GM21723 (cell line): ENCODE measurements at regions not wholly inside any gene's neighbourhood (a gene's known extent, or its start where the extent isn't known, plus 50 kb on each side); places are given as distances from the start of the nearest gene placed in this dataset.

Source experiments
- ATAC-seq: cut with Tn5 transposase; IDR thresholded peaks from one replicate; pipeline ENCODE4 v1.9.1; 2021; ENCODE audit warnings: mild to moderate bottlenecking, moderate library complexity; ENCODE audit not compliant: unreplicated experiment

DNA sequence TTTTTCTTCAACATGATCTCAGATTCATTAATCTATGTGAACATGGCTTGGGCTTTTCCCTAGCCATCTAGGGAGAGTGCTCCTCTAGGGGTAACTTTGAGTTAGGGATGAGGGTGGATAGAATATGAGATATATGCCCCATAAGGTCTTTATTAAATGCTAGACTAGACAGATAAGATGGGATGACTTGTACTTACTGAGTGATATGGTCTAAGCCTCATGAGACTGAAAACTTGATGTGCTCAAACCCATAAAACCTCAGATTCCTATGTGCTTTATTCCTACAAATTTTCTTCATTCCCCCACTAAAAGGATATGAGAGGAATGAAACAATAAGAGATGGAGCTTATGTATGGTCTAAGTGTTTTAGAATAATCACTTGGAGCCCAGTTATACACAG, 386.6 kb downstream of the YTHDC2 start:
- ATAC-seq, result no peak

DNA sequence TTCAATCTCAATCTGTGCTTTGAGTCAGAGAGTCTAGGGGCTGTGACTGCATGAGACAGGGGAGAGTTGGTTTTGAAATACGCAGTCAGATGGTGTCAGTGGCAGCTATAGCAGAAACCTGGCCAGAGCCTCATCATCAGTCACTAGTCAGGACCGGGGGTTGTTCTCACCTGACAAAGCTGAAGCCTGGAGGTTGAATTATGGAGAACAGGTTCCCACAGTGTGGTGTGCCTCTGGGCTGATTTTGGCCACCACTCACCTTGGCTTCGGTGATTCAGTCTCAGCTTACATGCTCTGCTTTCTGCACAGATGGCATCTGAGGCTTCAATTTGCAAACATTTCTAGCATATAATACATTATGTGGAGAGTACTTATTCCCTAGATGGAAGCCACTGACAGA, 387.3 kb downstream of the YTHDC2 start:
- ATAC-seq, result no peak

DNA sequence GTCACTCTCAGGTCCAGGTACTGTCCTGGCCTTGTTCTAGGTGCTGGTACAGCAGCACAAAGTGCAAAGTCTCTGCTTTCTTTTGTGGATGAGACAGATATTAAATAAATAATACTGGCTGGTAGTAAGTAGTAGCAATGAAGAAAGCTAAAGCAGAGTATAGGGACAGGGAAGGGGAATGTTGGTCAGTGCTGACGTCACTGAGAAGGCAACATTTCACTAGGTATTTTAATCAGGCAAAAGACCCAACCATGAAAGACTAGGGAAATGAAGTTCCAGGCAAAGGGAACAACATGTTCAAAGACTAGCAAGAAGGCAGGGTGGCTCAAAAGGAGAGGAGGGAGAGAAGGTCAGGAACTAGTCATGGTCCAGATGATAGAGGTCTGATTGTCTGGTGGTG, 388.2 kb downstream of the YTHDC2 start:
- ATAC-seq, result no peak

DNA sequence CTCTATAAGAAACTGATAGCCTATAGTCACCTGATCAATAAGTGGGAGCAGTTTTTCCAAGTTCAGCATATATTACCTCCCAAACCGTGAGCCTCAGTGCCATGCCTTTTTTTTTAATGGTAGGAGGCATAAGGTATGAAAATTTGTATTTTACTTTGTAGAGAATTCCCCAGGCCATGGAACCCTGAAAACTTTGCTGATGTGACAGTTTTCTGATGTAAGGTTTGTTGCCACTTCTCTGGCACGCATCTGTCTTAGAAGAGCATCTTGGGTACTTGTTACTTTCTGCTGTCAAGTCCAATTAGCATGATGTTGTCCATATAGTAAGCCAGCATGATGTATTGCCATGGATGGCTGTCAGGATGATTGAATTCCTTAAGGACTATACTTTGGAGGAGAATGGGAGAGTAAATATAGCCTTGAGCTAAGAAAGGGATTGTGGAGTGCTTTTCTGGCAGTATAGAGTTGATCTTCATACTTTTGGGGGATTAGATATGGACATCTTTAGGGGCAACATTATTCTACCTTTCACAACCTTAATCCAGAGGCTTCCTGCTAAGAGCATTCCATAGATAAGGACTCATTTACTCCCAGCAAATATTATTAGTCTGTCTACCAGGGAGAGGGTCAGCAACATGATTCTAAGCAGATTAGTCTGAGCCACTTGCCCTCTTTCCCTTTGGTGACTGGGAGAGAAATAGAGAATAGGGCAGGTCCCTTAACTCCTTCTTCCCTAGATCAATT, 389.6 kb downstream of the YTHDC2 start:
- no peak for ATAC-seq

DNA sequence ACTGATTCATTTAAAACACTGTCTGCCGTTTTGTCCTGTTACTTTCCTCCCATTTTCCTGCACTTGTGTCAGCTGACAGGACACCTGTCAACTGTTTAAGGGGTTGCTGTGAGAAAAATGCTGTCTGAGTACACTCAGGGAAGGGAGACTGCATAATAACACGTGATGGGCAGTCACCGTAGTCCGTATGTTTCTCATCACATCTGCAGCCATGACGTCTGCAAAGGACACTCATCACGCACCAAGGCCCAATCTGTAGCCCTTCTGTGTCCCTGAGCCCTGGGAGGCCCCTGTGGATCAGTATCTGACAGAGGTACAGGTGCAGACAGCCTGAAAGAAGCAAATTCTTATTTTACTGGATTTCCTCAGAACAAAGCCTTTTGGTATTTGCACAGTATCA, 396.3 kb downstream of the YTHDC2 start:
- ATAC-seq, result no peak

DNA sequence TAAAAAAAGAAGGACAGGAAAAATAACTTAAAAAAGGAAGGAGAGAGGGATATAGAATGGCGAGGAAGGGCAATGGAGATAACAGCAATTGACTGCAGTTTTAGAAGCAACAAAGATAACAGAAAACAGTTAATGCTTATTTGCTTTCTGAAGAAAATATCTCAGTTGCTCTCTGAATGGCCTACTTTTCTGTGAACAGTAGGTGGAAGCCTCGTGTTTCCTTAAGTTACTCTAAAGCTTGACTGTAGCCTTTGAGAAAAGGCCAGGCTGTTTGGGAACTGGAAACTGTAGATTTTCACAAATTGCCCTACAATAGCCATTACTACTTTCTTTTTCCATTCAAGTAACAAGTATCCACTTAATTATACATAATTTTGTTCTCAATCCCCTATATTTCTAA, 404.5 kb downstream of the YTHDC2 start:
- ATAC-seq, result no peak

DNA sequence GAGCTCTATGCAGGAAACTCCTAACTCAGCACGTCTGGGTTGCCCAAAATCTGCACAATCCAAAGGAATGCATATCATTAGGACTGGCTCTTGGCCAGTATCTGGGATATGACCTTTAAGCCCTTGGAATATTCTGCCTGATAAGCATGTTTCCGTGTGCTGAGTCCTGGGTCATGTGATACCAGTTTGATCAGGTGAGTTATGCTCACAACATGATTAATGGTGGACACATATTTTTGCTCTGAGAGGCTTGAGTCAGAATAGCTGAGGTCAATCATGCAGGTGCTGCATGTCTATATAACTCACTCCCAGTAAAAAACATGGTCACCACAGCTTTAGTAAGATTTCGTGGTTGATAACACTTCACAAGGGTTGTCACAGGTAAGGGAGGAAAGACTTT, 408.8 kb downstream of the YTHDC2 start:
- ATAC-seq, result no peak

DNA sequence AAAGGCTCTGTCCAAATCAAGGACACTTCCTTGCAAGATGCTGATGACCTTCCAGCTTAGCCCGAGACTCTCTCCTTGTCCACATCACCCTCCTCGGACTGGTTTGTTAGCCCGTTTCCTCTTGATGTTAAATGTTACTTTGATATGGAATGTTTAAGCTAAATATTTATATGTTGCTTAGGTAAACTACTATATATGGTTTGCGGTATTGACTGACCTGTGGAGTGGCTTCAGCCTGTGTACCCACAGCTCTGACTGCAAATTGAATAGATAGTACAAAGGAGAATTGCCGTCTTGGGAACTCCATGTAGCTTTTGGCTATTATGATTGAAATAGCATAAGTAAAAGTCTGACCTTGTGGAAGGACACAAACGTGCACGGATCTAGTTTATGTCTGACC, 422.0 kb downstream of the YTHDC2 start:
- ATAC-seq, result no peak

DNA sequence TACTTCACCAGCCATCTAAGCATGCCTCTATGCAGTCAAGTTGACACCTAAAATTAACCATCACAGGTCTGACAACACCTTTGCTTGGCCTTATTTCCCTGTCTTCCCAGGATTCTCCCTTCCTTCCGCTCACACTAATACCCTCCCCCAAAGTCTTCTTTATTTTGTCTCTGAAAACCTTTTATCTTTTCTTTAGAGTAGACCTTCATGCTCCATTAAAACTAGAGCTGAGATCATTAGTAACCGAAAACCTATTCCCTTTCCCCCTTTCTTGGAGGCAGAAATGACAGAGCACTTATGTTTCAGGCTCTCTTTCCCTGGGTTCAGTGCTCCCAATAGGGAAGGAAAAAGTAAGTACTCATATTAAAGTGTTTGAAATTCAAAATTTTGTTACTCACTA, 423.8 kb downstream of the YTHDC2 start:
- ATAC-seq, result no peak

DNA sequence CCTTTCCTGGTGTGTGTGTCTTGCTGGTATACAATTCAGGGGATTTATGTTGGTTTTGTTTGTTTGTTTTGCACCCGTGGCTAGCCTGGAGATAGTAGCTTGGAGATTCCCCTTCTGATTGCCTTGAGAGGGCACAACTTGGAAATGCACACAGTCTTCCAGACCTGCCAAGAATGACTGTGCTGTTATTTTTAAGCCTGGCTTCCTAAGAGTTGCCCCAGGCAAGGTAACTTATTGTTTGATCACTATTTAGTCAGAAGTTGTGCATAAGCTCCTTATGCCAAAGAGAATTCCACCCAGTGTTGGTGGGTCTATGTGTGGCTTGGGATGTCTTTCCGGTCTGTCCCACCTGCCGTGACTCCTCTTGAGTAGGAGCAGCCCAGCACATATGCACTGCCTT, 421.9 kb upstream of the KCNN2 start:
- ATAC-seq, result no peak

DNA sequence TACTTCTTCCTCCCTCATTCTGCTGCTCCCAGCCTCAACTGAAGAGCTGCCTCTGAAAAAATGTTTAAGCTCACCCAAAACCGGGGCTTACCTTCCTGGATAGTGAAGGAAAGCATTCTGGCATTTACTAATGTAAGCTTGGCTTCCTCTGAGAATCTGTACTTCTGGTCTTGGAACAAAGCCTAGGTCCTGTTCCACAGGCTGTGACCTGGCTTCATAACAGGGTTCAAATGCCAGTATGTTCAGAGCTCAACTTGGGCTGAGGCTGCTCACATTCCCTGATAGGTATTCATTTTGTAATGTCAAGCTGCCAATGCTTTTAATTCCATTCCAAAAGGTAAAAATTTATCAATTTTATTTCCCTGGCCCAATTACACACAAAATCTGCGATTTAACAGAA, 411.7 kb upstream of the KCNN2 start:
- ATAC-seq, result no peak

DNA sequence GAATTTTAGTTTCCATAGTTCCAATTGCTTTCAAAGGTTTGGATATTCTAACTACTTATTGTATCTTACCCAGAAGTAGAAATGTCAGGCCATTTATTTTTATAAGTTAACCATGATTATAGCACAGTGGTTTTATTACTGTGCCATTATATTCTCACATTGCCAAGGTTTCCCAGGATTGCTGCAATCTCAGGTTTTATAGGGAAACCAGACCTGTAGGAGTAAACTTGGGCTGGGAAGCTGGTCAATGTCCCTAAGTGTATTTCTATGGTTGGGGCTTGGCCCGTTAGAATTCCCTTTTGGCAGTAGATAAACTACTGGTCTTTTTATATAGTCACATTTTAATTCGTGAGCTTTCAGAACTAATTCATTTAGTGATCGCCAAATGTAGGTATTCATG, 396.6 kb upstream of the KCNN2 start:
- ATAC-seq, result no peak

DNA sequence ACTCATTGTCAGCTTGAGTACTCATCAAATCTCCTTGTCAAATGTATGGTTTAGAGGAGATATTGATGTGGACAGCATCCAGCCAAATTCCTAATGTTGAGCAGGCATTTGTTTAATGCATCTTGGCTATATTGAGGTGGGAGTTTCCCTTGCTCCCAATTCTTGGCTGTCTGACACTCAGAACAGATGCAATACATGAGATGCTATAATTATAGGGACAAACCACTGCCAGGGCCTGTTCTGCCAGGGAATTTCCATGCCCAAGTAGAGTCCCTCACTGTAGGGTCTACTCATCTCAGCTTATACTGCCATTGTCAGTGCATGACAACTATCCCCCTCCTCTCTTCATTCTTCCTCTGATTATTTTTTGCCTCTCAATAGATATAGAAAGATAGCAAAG, 392.0 kb upstream of the KCNN2 start:
- ATAC-seq, result no peak

DNA sequence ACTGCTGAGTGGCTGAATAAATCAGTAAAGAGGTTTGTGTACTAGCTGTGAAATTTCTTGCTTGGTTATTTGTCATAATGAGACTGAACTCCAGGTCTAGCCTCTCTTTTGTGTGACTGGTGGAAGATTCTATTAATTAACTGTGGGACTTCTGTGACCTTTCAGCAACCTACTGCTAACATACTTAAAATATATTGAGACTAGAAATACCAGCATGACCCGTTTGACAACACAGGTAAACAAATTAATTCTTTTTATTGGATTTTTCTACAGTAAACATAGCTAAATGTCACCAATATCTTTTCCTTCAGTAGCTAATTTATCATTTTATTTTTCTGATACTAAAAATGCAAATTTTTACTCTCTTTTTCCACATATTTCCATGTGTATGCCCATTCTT, 390.4 kb upstream of the KCNN2 start:
- ATAC-seq, result no peak

DNA sequence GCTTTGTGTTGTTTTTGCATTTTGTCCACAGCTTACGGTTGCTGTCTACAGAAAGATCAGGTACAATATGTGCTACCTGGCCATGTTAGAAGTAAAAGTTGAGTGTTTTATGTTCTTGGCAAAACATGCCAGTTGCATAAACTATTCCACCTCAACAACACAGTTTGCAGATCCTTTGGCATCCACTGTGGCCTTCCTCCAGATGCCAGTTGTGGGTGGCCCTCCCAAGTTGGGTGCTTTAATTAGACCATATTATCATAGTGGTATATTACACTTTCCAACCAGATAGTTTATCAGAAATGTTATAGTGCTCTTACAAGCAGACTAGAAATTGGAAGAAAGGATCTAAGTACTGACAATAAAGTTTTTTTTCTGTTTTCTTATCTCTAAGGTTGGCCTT, 386.9 kb upstream of the KCNN2 start:
- no peak for ATAC-seq

DNA sequence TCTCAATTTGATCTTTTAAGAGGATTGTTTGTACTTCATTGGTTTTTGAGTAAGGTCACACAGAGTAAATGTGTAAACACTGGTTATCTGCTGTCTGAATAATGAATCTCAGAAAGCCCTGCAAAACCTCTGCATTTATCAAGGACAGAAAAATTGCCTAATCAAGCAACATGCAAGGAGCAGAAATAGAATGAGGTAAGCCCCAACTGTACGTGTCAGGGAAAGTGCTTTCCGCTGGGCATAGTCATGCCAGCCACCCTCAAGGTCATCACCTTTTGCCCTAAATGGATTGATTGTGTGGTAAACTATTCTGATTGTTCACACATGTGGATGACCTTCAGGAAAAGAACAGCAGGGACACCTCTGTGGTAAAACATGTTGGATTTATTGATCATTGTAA, 376.9 kb upstream of the KCNN2 start:
- ATAC-seq, result no peak

DNA sequence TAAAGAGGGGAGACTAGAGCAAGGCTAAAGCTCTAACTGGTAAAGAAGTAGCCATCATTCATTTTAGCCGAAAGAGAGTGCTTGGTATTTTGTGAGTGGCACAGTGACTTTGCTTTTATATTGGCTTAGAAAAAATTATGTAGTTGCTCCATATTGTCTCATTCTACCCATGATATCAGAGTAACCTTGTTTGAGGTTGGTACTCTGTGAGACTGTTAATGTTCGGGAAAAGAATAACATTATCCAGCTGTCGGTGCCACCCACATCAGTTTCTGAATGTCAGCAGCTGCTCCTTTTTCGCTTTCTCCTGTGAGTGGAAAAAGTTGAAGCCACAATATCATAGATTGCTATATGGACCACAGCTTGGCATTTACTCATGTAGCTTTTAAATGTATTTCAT, 376.4 kb upstream of the KCNN2 start:
- ATAC-seq, result no peak

DNA sequence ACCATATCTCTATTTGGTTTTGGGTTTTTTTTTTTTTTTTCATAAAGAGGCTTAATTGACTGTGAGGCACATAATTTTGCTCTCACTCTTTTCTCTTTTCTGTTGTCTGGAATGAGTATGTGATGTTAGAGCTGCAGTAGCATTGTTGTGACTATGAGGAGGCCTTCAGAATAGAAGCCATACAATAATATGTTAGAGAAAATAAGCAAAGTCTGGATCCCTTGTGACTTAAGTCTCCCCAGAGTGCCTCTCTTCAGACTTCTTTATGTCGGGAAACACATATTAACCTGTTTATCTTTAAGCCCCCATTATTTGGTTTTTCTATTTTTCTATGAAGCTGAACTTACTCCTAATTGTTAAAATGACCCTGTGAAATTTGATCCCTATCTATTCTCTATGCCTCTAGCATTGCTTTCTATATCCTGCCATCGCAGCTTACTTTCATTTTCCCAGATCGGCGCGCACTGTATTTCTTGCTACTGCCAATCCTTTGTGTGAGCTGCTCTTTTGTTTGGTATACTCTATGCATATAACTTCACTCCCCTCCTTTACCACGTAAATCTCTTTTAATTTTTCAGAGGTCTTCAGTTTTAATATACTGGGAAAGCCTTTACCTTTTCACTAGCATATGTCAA, 372.5 kb upstream of the KCNN2 start:
- no peak for ATAC-seq

DNA sequence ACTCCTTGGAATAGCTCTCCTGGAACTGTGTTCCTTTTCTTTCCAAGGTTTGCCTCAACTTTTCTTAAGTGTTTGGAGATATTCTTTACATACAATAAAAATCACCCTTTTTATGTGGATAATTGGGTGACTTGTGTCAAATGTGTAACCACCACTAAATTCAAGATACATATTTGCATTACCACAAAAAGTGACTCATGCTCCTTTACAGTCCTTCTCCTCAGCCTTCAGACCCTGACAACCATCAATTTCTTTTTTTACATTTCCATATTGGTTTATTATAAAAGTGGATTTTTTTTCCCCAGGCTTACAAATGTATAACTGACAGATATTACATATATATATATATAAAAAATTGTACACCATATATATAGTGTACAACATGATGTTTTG, 372.0 kb upstream of the KCNN2 start:
- no peak for ATAC-seq

DNA sequence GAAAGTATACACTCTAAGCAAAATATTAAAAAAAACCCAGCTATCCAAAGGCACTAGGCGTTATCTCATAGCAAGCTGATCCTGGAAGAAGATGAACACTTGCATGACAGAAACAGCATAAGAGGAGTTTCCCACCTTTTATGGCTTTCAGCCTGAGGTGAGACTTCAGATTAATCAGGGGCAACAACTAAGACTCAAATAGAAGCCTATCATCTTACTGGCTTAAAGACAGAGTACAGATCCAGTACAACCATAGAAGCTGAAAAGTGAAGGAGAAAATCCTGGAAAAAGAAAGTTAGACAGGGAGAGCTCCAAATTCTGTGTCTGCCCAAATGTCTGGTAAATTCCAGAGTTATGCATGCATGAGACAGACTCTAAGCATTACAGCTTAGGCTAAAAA, 360.8 kb upstream of the KCNN2 start:
- no peak for ATAC-seq

DNA sequence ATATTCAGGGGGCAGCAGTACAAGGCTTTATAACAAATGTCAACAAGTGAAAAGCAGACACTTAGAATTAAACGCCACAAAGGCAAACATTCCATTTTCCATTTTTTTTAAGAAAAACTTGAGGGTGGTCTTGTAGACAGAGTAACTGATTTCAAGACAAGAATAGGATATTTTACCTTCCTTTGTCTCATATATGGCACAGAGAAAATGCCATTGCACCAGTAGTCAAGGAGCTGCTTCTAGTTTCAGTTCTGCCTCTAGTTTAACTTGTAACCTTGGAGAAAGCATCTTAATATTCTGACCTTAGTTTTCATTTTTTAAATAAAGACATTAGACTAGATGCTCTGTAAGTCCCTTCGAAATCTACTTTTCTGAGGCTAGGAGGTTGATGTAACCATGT, 355.3 kb upstream of the KCNN2 start:
- no peak for ATAC-seq

DNA sequence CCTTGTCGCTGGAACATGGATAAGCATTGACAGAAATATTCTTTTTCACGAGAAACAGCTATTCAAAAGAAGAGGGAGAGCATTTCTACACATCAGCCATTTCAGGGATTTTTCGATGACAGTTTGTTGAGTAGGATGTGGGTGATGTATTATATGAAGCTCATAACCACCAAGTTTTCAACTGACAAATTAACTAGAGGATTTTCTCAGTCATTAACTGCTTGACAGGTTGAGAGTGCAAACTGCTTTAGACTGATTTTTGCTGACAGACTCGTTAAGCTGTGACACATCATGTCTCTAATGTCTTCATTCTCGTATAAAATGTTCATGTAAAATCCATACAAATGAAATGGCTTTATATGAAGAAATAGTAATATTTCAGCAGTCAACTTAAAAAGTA, 354.2 kb upstream of the KCNN2 start:
- no peak for ATAC-seq

DNA sequence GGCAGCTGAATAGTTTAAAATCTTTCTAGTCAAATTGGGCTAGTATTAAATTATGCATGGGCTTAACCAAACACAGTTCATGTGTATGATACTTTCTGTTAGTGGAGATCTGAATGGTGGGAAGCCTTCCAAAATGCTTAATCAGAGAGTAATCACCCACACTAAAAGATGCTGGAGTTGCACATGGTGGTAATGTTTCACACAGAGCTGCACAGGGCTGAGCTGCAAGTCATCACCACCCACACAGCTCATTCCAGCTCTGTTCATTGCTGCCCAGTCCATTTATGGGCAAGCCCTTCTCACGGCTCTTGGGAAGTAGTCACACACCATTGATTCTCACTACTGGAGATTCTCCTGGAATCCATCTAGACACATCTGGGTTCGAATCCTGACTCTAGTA, 351.5 kb upstream of the KCNN2 start:
- ATAC-seq, result no peak
